Astrocyte (in vitro differentiated cells and primary cell): ENCODE measurements at regions not wholly inside any gene's neighbourhood (a gene's known extent, or its start where the extent isn't known, plus 50 kb on each side); places are given as distances from the start of the nearest gene placed in this dataset.

ENCODE experiments used
- EZH2 ChIP-seq: IDR thresholded peaks from 2 replicates; pipeline ENCODE4 v1.6.1; 2012; ENCODE audit warnings: mild to moderate bottlenecking, low read length, inconsistent platforms; ENCODE audit not compliant: insufficient read depth
- TF ChIP-seq, protein P1 (sequence below): IDR thresholded peaks from 2 replicates; pipeline ENCODE4 v1.5.1; 2011; ENCODE audit warnings: low read depth, mild to moderate bottlenecking, inconsistent platforms, low read length, moderate library complexity; ENCODE audit not compliant: insufficient read depth

DNA sequence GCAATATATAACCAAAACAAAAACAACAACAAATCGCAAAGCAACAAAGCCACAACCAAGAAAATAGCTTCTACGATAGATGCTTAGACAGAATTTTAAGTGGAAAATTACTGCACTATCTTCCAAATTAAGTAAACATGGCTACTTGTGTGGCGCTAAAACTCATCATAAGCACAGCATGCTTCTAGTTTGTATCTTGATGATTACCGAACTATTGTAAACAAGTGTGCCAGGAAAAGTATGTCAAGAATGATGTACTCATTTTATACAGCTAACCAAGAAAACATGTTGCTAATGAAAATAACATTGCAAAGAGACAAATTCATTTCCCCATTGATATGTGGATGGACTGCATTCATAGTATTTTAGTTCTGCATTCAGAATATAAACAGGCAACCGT lies 271.9 kb upstream of the GPC6 start:
- TF ChIP-seq, protein P1, sequence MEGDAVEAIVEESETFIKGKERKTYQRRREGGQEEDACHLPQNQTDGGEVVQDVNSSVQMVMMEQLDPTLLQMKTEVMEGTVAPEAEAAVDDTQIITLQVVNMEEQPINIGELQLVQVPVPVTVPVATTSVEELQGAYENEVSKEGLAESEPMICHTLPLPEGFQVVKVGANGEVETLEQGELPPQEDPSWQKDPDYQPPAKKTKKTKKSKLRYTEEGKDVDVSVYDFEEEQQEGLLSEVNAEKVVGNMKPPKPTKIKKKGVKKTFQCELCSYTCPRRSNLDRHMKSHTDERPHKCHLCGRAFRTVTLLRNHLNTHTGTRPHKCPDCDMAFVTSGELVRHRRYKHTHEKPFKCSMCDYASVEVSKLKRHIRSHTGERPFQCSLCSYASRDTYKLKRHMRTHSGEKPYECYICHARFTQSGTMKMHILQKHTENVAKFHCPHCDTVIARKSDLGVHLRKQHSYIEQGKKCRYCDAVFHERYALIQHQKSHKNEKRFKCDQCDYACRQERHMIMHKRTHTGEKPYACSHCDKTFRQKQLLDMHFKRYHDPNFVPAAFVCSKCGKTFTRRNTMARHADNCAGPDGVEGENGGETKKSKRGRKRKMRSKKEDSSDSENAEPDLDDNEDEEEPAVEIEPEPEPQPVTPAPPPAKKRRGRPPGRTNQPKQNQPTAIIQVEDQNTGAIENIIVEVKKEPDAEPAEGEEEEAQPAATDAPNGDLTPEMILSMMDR, result no peak
- no peak for TF ChIP-seq EZH2
